ENCODE measurements at regions not wholly inside any gene's neighbourhood (a gene's known extent, or its start where the extent isn't known, plus 50 kb on each side); places are given as distances from the start of the nearest gene placed in this dataset.

DNA sequence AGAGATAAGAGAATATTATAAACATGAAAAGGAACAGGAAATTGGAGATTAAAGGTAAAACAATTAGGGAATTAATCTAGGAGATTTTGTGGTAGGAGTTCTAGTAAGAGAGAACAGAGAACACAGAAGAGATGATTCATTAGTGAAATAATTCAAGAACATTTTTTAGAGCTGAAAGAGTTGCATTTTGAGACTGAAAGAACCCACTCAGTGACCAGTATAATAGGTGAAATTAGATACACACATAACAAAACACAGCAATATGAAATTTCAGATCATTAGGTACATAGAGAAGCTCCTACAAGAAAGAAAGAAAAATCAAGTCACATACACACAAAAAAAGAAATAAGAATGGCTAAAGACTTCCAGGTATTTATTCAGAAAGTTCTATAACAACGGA, 144.0 kb downstream of the CYSLTR2 start:
- TF ChIP-seq CTCF (IDR thresholded peaks at IDR 0.05; ENCODE audit: poor library complexity, severe bottlenecking) (no peak), EP300 (conservative IDR thresholded peaks at IDR 0.05; ENCODE audit: poor library complexity, severe bottlenecking) (no peak), REST (IDR thresholded peaks at IDR 0.05; ENCODE audit: borderline replicate concordance) (no peak), RAD21 (conservative IDR thresholded peaks at IDR 0.05) (no peak), MXI1 (conservative IDR thresholded peaks at IDR 0.05; ENCODE audit: poor library complexity, severe bottlenecking) (no peak)

Data from neural cell (in vitro differentiated cells).